ENCODE measurements at regions not wholly inside any gene's neighbourhood (a gene's known extent, or its start where the extent isn't known, plus 50 kb on each side); places are given as distances from the start of the nearest gene placed in this dataset.

GRCh38 chr9:13832446-13832845 is 481.5 kb downstream of the NFIB start (continued):
- no peak for TF ChIP-seq ZNF511 (CRISPR knock-in tag; IDR thresholded peaks at IDR 0.05)
- TF ChIP-seq YY1 (IDR thresholded peaks at IDR 0.05; ENCODE audit: borderline replicate concordance in 1 of 3, control insufficient read depth in 1 of 3, extremely low read depth in 1 of 3, insufficient read depth in 3 of 3, insufficient read length in 1 of 3, insufficient replicate concordance in 2 of 3, low read depth in 1 of 3, low read length in 2 of 3), result no peak
- TF ChIP-seq CBX8 (IDR thresholded peaks at IDR 0.05; ENCODE audit: borderline replicate concordance, extremely low read depth, low read depth, low read length, poor library complexity, severe bottlenecking), result no peak

GRCh38 chr9:13823026-13823425 is 490.9 kb downstream of the NFIB start:
- BruUV-seq (replicated peaks), result no TSS peak
- Histone ChIP-seq H4K20me1 (replicated peaks; ENCODE audit: control insufficient read depth, insufficient read depth, low read length) (no peaks in the 10 kb centered on the region), H3K36me3 (ENCODE audit: control insufficient read depth, insufficient read depth, low read length) (no peaks in the 10 kb centered on the region), H3K27me3 (ENCODE audit: control insufficient read depth in 2 of 2, insufficient read depth in 2 of 2, low read length in 2 of 2) (no peaks in the 10 kb centered on the region), H3K27ac (ENCODE audit: extremely low read depth, low read depth, low read length) (no peak overlapping the region), H3K9me1 (ENCODE audit: control insufficient read depth, insufficient read depth, low read length) (no peaks in the 10 kb centered on the region), H3K9ac (ENCODE audit: insufficient read depth in 1 of 2, low read depth in 2 of 2, low read length in 2 of 2) (no peak overlapping the region), H3K9me3 (replicated peaks; ENCODE audit: control insufficient read depth, insufficient read depth, low read depth, low read length) (no peaks in the 10 kb centered on the region), H3K4me3 (no peak overlapping the region), H3K79me2 (ENCODE audit: control insufficient read depth, insufficient read depth, low read length) (no peaks in the 10 kb centered on the region), H2AFZ (ENCODE audit: low read depth, low read length) (no peak overlapping the region), H3K4me2 (ENCODE audit: insufficient read depth, low read length) (no peak overlapping the region), H3K4me1 (replicated peaks in 1 of 2; ENCODE audit: control insufficient read depth in 2 of 2, insufficient read depth in 2 of 2, low read length in 2 of 2) (no peaks in the 10 kb centered on the region)
- intact Hi-C loops (cut with micrococcal nuclease), result no loop called here
- CTCF ChIA-PET (ENCODE audit: low intra/inter-chr PET ratio), result no interaction called here
- ATAC-seq, result no peak
- POLR2A ChIA-PET, result no interaction called here
- DNase-seq (ENCODE audit: extremely low read depth in 1 of 4, low spot score in 3 of 4), result no peak
- in situ Hi-C loops (cut with MboI), result no loop called here
- no peak for FAIRE-seq
- TF ChIP-seq, protein P1, sequence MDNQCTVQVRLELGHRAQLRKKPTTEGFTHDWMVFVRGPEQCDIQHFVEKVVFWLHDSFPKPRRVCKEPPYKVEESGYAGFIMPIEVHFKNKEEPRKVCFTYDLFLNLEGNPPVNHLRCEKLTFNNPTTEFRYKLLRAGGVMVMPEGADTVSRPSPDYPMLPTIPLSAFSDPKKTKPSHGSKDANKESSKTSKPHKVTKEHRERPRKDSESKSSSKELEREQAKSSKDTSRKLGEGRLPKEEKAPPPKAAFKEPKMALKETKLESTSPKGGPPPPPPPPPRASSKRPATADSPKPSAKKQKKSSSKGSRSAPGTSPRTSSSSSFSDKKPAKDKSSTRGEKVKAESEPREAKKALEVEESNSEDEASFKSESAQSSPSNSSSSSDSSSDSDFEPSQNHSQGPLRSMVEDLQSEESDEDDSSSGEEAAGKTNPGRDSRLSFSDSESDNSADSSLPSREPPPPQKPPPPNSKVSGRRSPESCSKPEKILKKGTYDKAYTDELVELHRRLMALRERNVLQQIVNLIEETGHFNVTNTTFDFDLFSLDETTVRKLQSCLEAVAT (IDR thresholded peaks at IDR 0.05), result no peak
- TF ChIP-seq MAFF (IDR thresholded peaks at IDR 0.05; ENCODE audit: low read length), result no peak
- no peak for TF ChIP-seq GTF2B (IDR thresholded peaks at IDR 0.05; ENCODE audit: extremely low read depth, insufficient read length)
- no peak for TF ChIP-seq RB1 (IDR thresholded peaks at IDR 0.05; ENCODE audit: low read depth)
- no peak for TF ChIP-seq GTF3C2 (IDR thresholded peaks at IDR 0.05; ENCODE audit: borderline replicate concordance, extremely low read depth, insufficient read length)
- TF ChIP-seq DACH1 (IDR thresholded peaks at IDR 0.05; ENCODE audit: partially characterized antibody), result no peak
- no peak for TF ChIP-seq ATF7 (IDR thresholded peaks at IDR 0.05)
- TF ChIP-seq CBFA2T2 (conservative IDR thresholded peaks at IDR 0.05), result no peak
- TF ChIP-seq, protein P2, sequence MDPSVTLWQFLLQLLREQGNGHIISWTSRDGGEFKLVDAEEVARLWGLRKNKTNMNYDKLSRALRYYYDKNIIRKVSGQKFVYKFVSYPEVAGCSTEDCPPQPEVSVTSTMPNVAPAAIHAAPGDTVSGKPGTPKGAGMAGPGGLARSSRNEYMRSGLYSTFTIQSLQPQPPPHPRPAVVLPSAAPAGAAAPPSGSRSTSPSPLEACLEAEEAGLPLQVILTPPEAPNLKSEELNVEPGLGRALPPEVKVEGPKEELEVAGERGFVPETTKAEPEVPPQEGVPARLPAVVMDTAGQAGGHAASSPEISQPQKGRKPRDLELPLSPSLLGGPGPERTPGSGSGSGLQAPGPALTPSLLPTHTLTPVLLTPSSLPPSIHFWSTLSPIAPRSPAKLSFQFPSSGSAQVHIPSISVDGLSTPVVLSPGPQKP (CRISPR knock-in tag; IDR thresholded peaks at IDR 0.05), result no peak
- TF ChIP-seq ZC3H11A (IDR thresholded peaks at IDR 0.05; ENCODE audit: low read depth, low read length), result no peak
- TF ChIP-seq PYGO2 (tag; IDR thresholded peaks at IDR 0.05), result no peak
- TF ChIP-seq KLF1 (tag; IDR thresholded peaks at IDR 0.05), result no peak

Data from K562 (cell line).